SU-DHL-6 (cell line): ENCODE measurements at regions not wholly inside any gene's neighbourhood (a gene's known extent, or its start where the extent isn't known, plus 50 kb on each side); places are given as distances from the start of the nearest gene placed in this dataset.

Experiments
- H2AFZ ChIP-seq: fragments of 200-600 bp; sonication (generic); 2 replicates; pipeline ENCODE4 v1.6.1; 2014; ENCODE audit warnings: low read depth, mild to moderate bottlenecking, moderate library complexity, mixed read lengths, antibody characterized with exemption, low read length; ENCODE audit not compliant: severe bottlenecking
- H3F3A ChIP-seq: fragments of 200-600 bp; shearing (Covaris generic); 2 replicates; pipeline ENCODE4 v1.6.0; 2016; ENCODE audit warnings: antibody characterized with exemption, mild to moderate bottlenecking; ENCODE audit not compliant: insufficient read depth
- H3K27ac ChIP-seq: fragments of 200-600 bp; sonication (generic); 2 replicates; pipeline ENCODE4 v1.5.1; 2016; ENCODE audit warnings: low read depth, mild to moderate bottlenecking, low read length, moderate library complexity, mixed read lengths
- H3K27me3 ChIP-seq: fragments of 200-600 bp; sonication (generic), shearing (Covaris generic); 2 replicates; pipeline ENCODE4 v1.6.0; 2014; ENCODE audit warnings: mild to moderate bottlenecking, low read length
- H3K36me3 ChIP-seq: fragments of 200-600 bp; sonication (generic); 2 replicates; pipeline ENCODE4 v1.6.1; 2014; ENCODE audit warnings: mild to moderate bottlenecking, low read length, mixed read lengths
- H3K4me2 ChIP-seq: fragments of 300-600, 200-600 bp; shearing (Covaris generic), sonication (generic); 2 replicates; pipeline ENCODE4 v1.6.0; 2014; ENCODE audit warnings: low read length, low read depth, mild to moderate bottlenecking; ENCODE audit not compliant: poor library complexity, severe bottlenecking
- H3K4me3 ChIP-seq: fragments of 200-600 bp; sonication (generic); 2 replicates; pipeline ENCODE4 v1.5.1; 2014; ENCODE audit warnings: antibody characterized with exemption, low read length, mild to moderate bottlenecking, mixed read lengths; ENCODE audit not compliant: insufficient read depth, poor library complexity, severe bottlenecking
- H3K79me2 ChIP-seq: fragments of 200-600 bp; sonication (generic); 2 replicates; pipeline ENCODE4 v1.6.1; 2014; ENCODE audit warnings: mild to moderate bottlenecking, low read length, moderate library complexity; ENCODE audit not compliant: insufficient read depth
- H3K9ac ChIP-seq: fragments of 200-600 bp; sonication (generic); 2 replicates; pipeline ENCODE4 v1.7.0; 2014; ENCODE audit warnings: mild to moderate bottlenecking, low read length
- H3K9me2 ChIP-seq: fragments of 200-600 bp; sonication (generic); replicated peaks from 2 replicates; pipeline ENCODE4 v1.6.1; 2014; ENCODE audit warnings: low read length; ENCODE audit not compliant: insufficient read depth
- H3K9me3 ChIP-seq: fragments of 200-600 bp; sonication (generic); 2 replicates; pipeline ENCODE4 v1.6.1; 2014; ENCODE audit warnings: low read length, mixed read lengths; ENCODE audit not compliant: insufficient read depth
- H4K20me1 ChIP-seq: fragments of 200-600 bp; sonication (generic); 2 replicates; pipeline ENCODE4 v1.6.1; 2014; ENCODE audit warnings: low read depth, mild to moderate bottlenecking, antibody characterized with exemption, low read length, moderate library complexity, mixed read lengths
- EZH2phosphoT487 ChIP-seq: fragments of 200-600 bp; sonication (generic), shearing (Covaris generic); conservative IDR thresholded peaks from 2 replicates; pipeline ENCODE4 v1.6.1; 2018; ENCODE audit warnings: mild to moderate bottlenecking, antibody characterized with exemption, low read length, moderate library complexity, mixed read lengths
- TF ChIP-seq, protein P1 (sequence below): fragments of 200-600 bp; sonication (generic); IDR thresholded peaks from one replicate; pipeline ENCODE4 v1.5.1; 2017; ENCODE audit warnings: antibody characterized with exemption, mild to moderate bottlenecking, low read length, moderate library complexity; ENCODE audit not compliant: insufficient read depth, poor library complexity, severe bottlenecking

DNA sequence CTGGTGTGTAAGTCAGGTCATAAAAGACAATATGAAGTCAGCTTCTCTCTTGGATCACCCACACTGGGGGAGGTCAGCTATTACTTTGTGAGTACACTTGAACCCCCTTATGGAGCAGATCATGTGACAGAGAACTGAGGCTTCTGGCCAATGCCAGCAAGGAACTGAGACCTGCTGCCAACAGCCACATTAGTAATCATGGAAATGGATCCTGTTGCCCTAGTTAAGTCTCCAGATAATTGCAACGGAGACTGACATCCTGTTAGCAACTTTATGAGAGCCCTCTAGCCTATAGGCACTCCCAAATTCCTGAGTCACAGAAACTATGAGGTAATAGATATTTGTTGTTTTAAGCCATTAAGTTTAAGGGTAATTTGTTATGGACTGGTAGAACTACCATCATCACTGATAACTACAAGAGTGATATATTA, 110.4 kb upstream of the GMNC start:
- H3K27me3 ChIP-seq, result no peaks in the 10 kb centered on the region
- no peak overlapping the region for H3K9ac ChIP-seq
- no peaks in the 10 kb centered on the region for H3K9me3 ChIP-seq
- no peak overlapping the region for H3K4me3 ChIP-seq
- no peaks in the 10 kb centered on the region for H3K9me2 ChIP-seq
- no peak overlapping the region for H3K27ac ChIP-seq
- no peak overlapping the region for H2AFZ ChIP-seq
- H3K4me2 ChIP-seq, result no peak overlapping the region
- TF ChIP-seq EZH2phosphoT487, result no peak
- TF ChIP-seq, protein P1, sequence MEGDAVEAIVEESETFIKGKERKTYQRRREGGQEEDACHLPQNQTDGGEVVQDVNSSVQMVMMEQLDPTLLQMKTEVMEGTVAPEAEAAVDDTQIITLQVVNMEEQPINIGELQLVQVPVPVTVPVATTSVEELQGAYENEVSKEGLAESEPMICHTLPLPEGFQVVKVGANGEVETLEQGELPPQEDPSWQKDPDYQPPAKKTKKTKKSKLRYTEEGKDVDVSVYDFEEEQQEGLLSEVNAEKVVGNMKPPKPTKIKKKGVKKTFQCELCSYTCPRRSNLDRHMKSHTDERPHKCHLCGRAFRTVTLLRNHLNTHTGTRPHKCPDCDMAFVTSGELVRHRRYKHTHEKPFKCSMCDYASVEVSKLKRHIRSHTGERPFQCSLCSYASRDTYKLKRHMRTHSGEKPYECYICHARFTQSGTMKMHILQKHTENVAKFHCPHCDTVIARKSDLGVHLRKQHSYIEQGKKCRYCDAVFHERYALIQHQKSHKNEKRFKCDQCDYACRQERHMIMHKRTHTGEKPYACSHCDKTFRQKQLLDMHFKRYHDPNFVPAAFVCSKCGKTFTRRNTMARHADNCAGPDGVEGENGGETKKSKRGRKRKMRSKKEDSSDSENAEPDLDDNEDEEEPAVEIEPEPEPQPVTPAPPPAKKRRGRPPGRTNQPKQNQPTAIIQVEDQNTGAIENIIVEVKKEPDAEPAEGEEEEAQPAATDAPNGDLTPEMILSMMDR, result no peak
- H3K36me3 ChIP-seq, result no peaks in the 10 kb centered on the region
- H3K79me2 ChIP-seq, result no peaks in the 10 kb centered on the region
- H3F3A ChIP-seq, result no peaks in the 10 kb centered on the region
- H4K20me1 ChIP-seq, result no peaks in the 10 kb centered on the region

DNA sequence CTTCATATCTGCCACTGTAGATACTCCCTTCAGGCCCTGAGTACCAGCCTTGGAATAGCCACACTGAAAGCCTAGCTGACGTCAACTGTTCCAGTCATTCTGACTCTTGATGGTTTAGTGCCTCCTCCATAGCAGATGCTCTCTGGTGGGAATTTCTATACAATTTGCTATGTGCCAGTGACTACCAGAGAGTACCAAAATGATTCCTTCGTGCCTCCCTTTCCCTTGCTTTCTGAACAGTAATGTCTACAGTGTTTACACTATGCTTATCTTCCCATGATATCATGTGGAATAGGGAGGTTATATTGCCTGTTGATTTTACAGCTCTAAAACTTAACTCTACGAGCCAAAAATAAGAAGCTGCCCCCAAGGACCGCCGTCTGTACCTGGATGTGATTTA, 109.7 kb upstream of the GMNC start:
- no peak for TF ChIP-seq EZH2phosphoT487
- TF ChIP-seq, protein P1, result no peak
- Histone ChIP-seq H3K79me2 (no peaks in the 10 kb centered on the region), H3K4me3 (no peak overlapping the region)

DNA sequence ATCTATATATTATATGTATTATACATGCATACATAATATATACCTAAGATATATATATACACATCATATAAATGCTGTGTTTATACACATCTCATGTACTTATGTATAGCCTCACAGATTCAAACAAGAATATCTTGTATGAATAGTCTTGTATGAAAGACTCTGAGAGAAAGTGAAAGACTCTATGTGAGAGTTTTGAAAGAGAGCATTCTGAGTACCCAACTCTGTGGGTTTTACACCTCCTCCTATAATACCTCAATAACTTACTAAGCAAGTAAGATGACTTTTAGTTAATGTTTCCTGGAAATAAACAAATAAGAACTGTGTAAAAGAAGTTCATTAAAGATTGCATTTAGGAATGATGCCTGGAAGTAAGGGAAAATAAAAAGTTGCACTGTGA, 108.1 kb upstream of the GMNC start:
- no peak overlapping the region for H3K9ac ChIP-seq
- no peaks in the 10 kb centered on the region for H3K79me2 ChIP-seq
- H3F3A ChIP-seq, result no peaks in the 10 kb centered on the region
- no peaks in the 10 kb centered on the region for H3K9me2 ChIP-seq
- no peaks in the 10 kb centered on the region for H3K27me3 ChIP-seq
- H3K4me3 ChIP-seq, result no peak overlapping the region
- H2AFZ ChIP-seq, result no peak overlapping the region
- no peak overlapping the region for H3K4me2 ChIP-seq
- H3K36me3 ChIP-seq, result no peaks in the 10 kb centered on the region
- H4K20me1 ChIP-seq, result no peaks in the 10 kb centered on the region
- TF ChIP-seq, protein P1, result no peak
- no peak for TF ChIP-seq EZH2phosphoT487
- H3K9me3 ChIP-seq, result no peaks in the 10 kb centered on the region
- no peak overlapping the region for H3K27ac ChIP-seq

More for the DNA sequence above, 109.7 kb upstream of the GMNC start:
- no peak overlapping the region for H3K27ac ChIP-seq
- H3F3A ChIP-seq, result no peaks in the 10 kb centered on the region
- no peaks in the 10 kb centered on the region for H4K20me1 ChIP-seq
- H3K27me3 ChIP-seq, result no peaks in the 10 kb centered on the region
- no peaks in the 10 kb centered on the region for H3K36me3 ChIP-seq
- H2AFZ ChIP-seq, result no peak overlapping the region
- H3K9me3 ChIP-seq, result no peaks in the 10 kb centered on the region
- no peak overlapping the region for H3K9ac ChIP-seq
- H3K4me2 ChIP-seq, result no peak overlapping the region
- no peaks in the 10 kb centered on the region for H3K9me2 ChIP-seq
